GM12872 (cell line): ENCODE measurements at regions not wholly inside any gene's neighbourhood (a gene's known extent, or its start where the extent isn't known, plus 50 kb on each side); places are given as distances from the start of the nearest gene placed in this dataset.

Experiments
- TF ChIP-seq, protein P1 (sequence below): IDR thresholded peaks from 3 replicates; pipeline ENCODE4 v1.5.1; 2011; ENCODE audit warnings: low read depth, mild to moderate bottlenecking, low read length, moderate library complexity; ENCODE audit not compliant: insufficient read depth

DNA sequence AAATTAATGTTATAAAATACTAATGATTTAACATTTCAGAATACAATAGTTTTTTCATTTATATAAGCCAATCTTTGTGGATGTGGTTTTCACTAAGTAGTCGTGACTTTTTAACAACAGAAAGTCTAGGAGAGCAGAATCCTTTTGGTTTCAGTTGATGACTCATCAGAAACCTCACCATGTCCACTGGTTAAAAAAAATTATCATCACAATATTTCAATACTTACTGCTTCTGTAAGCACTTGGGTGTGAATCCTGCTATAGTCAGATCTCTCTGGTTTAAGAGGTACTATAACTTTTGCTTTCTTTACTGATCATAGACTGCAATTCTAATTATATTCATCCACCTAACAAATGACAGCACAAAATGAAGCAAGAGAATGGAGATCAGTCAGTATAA is 77.2 kb downstream of the MRPS30 start:
- TF ChIP-seq, protein P1, sequence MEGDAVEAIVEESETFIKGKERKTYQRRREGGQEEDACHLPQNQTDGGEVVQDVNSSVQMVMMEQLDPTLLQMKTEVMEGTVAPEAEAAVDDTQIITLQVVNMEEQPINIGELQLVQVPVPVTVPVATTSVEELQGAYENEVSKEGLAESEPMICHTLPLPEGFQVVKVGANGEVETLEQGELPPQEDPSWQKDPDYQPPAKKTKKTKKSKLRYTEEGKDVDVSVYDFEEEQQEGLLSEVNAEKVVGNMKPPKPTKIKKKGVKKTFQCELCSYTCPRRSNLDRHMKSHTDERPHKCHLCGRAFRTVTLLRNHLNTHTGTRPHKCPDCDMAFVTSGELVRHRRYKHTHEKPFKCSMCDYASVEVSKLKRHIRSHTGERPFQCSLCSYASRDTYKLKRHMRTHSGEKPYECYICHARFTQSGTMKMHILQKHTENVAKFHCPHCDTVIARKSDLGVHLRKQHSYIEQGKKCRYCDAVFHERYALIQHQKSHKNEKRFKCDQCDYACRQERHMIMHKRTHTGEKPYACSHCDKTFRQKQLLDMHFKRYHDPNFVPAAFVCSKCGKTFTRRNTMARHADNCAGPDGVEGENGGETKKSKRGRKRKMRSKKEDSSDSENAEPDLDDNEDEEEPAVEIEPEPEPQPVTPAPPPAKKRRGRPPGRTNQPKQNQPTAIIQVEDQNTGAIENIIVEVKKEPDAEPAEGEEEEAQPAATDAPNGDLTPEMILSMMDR: no peak

DNA sequence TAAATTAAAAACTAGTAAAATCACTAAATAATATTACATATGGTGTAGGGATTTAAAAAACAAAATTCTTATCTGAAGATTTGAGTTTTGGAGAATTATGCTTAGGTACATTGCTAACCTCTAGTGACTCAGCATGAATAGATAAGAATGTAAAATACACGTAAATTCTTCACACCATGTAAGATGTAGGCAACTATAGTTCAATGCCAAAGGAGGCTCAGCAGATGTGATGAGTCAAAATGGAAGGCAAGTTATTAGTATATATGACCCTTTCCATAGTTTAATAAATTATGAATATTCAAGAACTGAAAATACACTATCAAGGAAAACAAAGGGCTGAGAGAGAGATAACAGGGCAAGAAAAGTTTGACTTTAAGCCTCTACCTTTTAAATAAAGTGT is 79.0 kb downstream of the MRPS30 start:
- TF ChIP-seq, protein P1: no peak

DNA sequence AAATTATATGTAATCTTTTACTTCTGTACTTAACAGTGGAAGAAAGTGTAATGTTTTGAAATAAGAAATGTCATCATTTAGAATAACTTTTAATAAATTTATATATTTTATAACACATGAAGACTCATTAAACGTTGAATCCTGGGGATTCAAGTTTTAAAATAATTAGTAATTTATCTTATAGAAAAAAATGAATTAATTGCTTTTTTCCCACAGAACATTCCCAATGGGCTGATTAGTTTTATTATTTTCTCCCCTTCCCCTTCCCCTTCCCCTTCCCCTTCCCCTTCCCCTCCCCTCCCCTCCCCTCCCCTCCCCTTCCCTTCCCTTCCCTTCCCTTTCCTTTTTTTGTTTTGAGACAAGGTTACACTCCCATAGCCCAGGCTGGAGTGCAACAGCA is 79.7 kb downstream of the MRPS30 start:
- TF ChIP-seq, protein P1: no peak

DNA sequence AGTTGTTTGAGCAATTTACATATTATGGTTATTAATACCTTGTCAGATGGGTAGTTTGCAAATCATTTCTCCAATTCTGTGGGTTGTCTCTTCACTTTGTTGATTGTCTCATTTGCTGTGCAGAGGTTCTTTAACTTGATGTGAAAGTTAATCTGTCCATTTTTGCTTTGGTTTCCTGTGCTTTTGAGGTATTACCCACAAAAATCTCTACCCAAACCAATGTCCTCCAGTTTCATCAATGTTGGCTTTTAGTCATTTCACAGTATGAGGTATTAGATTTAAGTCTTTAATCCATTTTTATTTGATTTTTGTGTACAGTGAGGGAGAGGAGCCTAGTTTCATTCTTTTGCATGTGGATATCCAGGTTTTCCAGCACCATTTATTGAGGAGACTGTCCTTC is 82.4 kb downstream of the MRPS30 start:
- TF ChIP-seq, protein P1: no peak

DNA sequence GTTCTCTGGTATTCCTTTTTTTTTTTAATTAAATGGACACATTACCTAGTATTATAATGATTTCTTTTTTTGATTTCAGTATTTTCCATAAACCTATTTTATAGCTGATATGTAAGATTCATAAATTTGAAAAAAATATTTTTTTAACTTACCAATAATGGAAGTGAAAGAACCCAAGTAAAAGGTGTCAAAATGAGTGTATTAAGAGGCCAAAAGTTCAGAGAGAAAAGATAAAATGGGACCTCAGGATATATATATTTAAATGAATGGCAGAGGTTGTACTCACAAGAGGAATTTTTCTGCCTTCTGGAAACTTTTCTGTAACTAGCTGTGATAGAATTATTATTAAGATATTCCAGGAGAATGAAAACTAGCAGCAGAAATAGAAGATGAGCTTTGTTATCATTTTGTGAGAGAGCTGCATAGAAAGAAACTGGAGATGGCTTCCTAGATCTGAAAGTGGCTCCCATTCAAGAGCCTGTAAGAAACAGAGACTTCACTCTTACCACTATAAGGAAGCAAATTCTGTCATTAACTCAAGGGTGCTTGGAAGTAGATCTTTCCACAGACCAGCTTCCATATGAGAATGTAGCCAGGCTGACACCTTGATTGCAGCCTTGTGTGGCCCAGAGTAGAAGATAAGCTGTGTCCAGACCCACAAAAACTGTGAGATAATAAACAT is 91.7 kb downstream of the MRPS30 start:
- TF ChIP-seq, protein P1: no peak

DNA sequence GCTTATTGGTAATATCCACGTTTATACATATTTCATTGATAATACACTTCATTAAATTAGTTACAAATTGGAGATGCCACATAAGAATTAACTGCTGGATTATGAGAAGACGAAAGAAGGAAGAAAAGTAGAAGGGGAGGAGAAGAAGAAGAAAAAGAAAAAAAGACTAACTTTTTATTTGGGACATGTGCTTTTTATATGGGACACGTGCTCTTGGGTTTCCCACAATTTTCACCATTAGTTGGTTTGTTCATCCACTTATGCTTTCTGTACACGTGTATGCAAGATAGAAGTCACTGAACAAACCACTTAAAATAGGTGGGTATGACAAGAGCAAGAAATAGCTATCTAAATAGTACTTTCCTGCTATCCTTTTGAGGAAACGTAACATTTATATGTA is 98.6 kb downstream of the MRPS30 start:
- TF ChIP-seq, protein P1: no peak

DNA sequence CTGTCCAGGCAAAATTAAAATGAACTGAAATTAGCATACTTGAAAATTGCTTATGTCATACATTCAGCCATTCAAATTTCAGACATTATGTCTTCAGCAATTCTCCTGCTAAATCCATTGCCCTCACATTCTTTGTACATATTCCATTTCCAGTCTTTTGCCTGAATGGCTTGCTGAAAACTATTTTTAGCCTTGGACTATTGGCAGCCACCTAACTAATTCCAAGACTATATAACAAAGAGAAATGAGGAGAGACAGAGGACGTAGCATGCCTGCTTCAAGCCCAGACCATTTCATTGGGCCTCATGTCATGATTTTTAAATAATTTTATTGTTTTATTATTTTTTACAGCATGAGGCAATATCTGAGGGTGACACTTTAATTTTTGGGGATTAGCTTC is 100.3 kb downstream of the MRPS30 start:
- TF ChIP-seq, protein P1: no peak
